HL-60 (cell line): ENCODE measurements at regions not wholly inside any gene's neighbourhood (a gene's known extent, or its start where the extent isn't known, plus 50 kb on each side); places are given as distances from the start of the nearest gene placed in this dataset.

Source experiments
- CTCF ChIP-seq: IDR thresholded peaks from one replicate; pipeline ENCODE4 v1.5.1; 2011; ENCODE audit warnings: low read length, control low read depth, inconsistent platforms; ENCODE audit not compliant: insufficient read depth
- POLR2AphosphoS5 ChIP-seq: IDR thresholded peaks from 2 replicates; pipeline ENCODE4 v1.6.1; 2012; ENCODE audit warnings: low read depth
- REST ChIP-seq: IDR thresholded peaks from 2 replicates; pipeline ENCODE4 v1.6.1; 2012; ENCODE audit warnings: low read depth; ENCODE audit not compliant: insufficient replicate concordance
- SPI1 ChIP-seq: IDR thresholded peaks from 2 replicates; pipeline ENCODE4 v1.6.1; 2012; ENCODE audit warnings: low read depth, mild to moderate bottlenecking, borderline replicate concordance

- TF ChIP-seq CTCF: peak; percentile 66
- no peak for TF ChIP-seq POLR2AphosphoS5
- TF ChIP-seq SPI1: no peak
- no peak for TF ChIP-seq REST
Observed at GRCh38 chr4:129362691-129363274, 266.8 kb downstream of the C4orf33 start.
